ENCODE measurements at regions not wholly inside any gene's neighbourhood (a gene's known extent, or its start where the extent isn't known, plus 50 kb on each side); places are given as distances from the start of the nearest gene placed in this dataset.

DNA sequence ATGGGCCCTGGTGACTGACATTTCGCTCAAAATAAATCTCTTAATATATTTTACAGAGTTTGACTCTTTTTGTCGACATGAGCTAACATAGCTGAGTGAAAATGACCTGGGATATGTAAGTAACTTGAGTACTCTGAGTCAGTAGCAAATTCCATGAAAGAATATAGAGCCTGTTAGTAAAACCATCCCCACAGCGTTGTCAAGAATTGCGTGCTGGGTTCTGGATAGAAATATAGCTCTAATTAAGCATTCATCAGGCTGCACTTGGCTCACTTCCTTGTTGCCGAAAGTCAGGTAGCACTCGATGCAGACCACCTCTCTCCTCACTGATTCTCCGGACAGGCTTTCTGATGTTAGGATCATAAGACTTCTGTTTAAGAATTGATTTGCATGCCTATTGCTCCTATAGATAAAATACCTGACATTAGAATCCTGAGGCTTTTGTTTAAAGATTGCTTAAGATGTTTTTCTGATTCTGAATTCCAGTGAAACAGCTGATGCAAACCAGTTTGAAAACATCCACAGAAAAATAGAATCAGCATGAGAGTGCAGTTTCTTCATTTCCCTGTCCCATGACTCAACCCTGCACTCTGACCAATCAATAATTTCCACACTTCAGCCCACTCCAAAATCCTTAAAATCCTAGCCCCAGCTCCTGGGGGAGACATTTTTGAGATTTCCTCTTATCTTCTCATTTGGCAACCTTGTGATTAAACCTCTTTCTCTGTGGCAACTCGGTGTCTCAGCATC, 310.6 kb downstream of the DIRAS2 start:
- TF ChIP-seq, protein P1, sequence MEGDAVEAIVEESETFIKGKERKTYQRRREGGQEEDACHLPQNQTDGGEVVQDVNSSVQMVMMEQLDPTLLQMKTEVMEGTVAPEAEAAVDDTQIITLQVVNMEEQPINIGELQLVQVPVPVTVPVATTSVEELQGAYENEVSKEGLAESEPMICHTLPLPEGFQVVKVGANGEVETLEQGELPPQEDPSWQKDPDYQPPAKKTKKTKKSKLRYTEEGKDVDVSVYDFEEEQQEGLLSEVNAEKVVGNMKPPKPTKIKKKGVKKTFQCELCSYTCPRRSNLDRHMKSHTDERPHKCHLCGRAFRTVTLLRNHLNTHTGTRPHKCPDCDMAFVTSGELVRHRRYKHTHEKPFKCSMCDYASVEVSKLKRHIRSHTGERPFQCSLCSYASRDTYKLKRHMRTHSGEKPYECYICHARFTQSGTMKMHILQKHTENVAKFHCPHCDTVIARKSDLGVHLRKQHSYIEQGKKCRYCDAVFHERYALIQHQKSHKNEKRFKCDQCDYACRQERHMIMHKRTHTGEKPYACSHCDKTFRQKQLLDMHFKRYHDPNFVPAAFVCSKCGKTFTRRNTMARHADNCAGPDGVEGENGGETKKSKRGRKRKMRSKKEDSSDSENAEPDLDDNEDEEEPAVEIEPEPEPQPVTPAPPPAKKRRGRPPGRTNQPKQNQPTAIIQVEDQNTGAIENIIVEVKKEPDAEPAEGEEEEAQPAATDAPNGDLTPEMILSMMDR (conservative IDR thresholded peaks at IDR 0.05; ENCODE audit: low read depth in 2 of 2): no peak
- TF ChIP-seq POLR2AphosphoS5 (IDR thresholded peaks at IDR 0.05; ENCODE audit: low read depth) (no peak), EZH2phosphoT487 (IDR thresholded peaks at IDR 0.05; ENCODE audit: unreplicated experiment) (no peak), EZH2 (IDR thresholded peaks at IDR 0.05; ENCODE audit: low read depth, unreplicated experiment) (no peak), JUNB (IDR thresholded peaks at IDR 0.05; ENCODE audit: unreplicated experiment) (no peak), CREB1 (CRISPR knock-in tag; IDR thresholded peaks at IDR 0.05; ENCODE audit: low read depth) (no peak), ZNF331 (CRISPR knock-in tag; IDR thresholded peaks at IDR 0.05; ENCODE audit: low read depth) (no peak)
- TF ChIP-seq, protein P2, sequence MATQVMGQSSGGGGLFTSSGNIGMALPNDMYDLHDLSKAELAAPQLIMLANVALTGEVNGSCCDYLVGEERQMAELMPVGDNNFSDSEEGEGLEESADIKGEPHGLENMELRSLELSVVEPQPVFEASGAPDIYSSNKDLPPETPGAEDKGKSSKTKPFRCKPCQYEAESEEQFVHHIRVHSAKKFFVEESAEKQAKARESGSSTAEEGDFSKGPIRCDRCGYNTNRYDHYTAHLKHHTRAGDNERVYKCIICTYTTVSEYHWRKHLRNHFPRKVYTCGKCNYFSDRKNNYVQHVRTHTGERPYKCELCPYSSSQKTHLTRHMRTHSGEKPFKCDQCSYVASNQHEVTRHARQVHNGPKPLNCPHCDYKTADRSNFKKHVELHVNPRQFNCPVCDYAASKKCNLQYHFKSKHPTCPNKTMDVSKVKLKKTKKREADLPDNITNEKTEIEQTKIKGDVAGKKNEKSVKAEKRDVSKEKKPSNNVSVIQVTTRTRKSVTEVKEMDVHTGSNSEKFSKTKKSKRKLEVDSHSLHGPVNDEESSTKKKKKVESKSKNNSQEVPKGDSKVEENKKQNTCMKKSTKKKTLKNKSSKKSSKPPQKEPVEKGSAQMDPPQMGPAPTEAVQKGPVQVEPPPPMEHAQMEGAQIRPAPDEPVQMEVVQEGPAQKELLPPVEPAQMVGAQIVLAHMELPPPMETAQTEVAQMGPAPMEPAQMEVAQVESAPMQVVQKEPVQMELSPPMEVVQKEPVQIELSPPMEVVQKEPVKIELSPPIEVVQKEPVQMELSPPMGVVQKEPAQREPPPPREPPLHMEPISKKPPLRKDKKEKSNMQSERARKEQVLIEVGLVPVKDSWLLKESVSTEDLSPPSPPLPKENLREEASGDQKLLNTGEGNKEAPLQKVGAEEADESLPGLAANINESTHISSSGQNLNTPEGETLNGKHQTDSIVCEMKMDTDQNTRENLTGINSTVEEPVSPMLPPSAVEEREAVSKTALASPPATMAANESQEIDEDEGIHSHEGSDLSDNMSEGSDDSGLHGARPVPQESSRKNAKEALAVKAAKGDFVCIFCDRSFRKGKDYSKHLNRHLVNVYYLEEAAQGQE (IDR thresholded peaks at IDR 0.05; ENCODE audit: unreplicated experiment): no peak
- TF ChIP-seq, protein P3, sequence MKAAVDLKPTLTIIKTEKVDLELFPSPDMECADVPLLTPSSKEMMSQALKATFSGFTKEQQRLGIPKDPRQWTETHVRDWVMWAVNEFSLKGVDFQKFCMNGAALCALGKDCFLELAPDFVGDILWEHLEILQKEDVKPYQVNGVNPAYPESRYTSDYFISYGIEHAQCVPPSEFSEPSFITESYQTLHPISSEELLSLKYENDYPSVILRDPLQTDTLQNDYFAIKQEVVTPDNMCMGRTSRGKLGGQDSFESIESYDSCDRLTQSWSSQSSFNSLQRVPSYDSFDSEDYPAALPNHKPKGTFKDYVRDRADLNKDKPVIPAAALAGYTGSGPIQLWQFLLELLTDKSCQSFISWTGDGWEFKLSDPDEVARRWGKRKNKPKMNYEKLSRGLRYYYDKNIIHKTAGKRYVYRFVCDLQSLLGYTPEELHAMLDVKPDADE (IDR thresholded peaks at IDR 0.05): no peak

Data from GM23338 (cell line).